Panc1 (cell line): ENCODE measurements at regions not wholly inside any gene's neighbourhood (a gene's known extent, or its start where the extent isn't known, plus 50 kb on each side); places are given as distances from the start of the nearest gene placed in this dataset.

Source experiments
- ATAC-seq: fragments of 200-7000 bp; cut with Tn5 transposase; 2 replicates; pipeline ENCODE4 v1.9.1; 2020; ENCODE audit warnings: mild to moderate bottlenecking, moderate library complexity
- BruUV-seq: library from RNA; stranded (reverse); fragments of 400-500 nt; replicated peaks from 2 replicates; lab custom pipeline; 2021; lab: Mats Ljungman, UMichigan
- CTCF ChIA-PET: fragments of 300-600 bp; sonication (Branson Sonifier 250); formaldehyde crosslinking; loops from one replicate; lab custom pipeline; 2022; ENCODE audit warnings: antibody characterized with exemption; lab: Charles Lee
- POLR2A ChIA-PET: fragments of 300-600 bp; sonication (Branson Sonifier 250); formaldehyde crosslinking; loops from one replicate; lab custom pipeline; 2022; ENCODE audit warnings: antibody characterized with exemption; lab: Charles Lee
- DNase-seq: peaks from one replicate; pipeline ENCODE4 v3.0.0-alpha.2; 2010; ENCODE audit warnings: low read depth, low spot score
- H3K27ac ChIP-seq: 2 replicates; pipeline ENCODE4 v1.5.1; 2011; ENCODE audit warnings: mild to moderate bottlenecking, low read length, inconsistent platforms
- H3K27me3 ChIP-seq: fragments of 200-500 bp; sonication (Bioruptor generic); 2 replicates; pipeline ENCODE4 v1.6.0; 2014; ENCODE audit warnings: low read length, inconsistent platforms; ENCODE audit not compliant: control insufficient read depth, insufficient read depth
- H3K36me3 ChIP-seq: fragments of 200-500 bp; sonication (Bioruptor generic); 2 replicates; pipeline ENCODE4 v1.5.1; 2014; ENCODE audit warnings: inconsistent platforms, mild to moderate bottlenecking, low read length, moderate library complexity; ENCODE audit not compliant: control insufficient read depth, insufficient read depth
- H3K4me1 ChIP-seq: 2 replicates; pipeline ENCODE4 v1.5.1; 2011; ENCODE audit warnings: inconsistent platforms, mild to moderate bottlenecking, low read length, moderate library complexity; ENCODE audit not compliant: control insufficient read depth, insufficient read depth
- H3K4me3 ChIP-seq, 2 experiments: 2 replicates each; pipeline ENCODE4 v1.5.1; 2011 to 2012; ENCODE audit warnings: low read depth in 2 of 2, low read length in 2 of 2, mild to moderate bottlenecking in 2 of 2, inconsistent platforms in 1 of 2, moderate library complexity in 1 of 2
- H3K9me3 ChIP-seq: fragments of 200-500 bp; sonication (Bioruptor generic); 2 replicates; pipeline ENCODE4 v1.5.1; 2014; ENCODE audit warnings: low read depth, mild to moderate bottlenecking, inconsistent platforms, low read length, moderate library complexity; ENCODE audit not compliant: control insufficient read depth, insufficient read depth
- CTCF ChIP-seq: fragments of 450-650 bp; IDR thresholded peaks from 2 replicates; pipeline ENCODE4 v1.5.1; 2017; ENCODE audit warnings: mild to moderate bottlenecking
- POLR2AphosphoS5 ChIP-seq: IDR thresholded peaks from 2 replicates; pipeline ENCODE4 v1.6.1; 2012; ENCODE audit warnings: mild to moderate bottlenecking, low read depth, low read length, moderate library complexity
- REST ChIP-seq, 2 experiments: IDR thresholded peaks; 2 replicates each; pipeline ENCODE4 v1.6.1; 2011 to 2012; ENCODE audit warnings: low read depth in 2 of 2, control low read depth in 1 of 2, low read length in 1 of 2, mild to moderate bottlenecking in 1 of 2, moderate library complexity in 1 of 2; ENCODE audit not compliant: insufficient read depth in 1 of 2
- SIN3A ChIP-seq: IDR thresholded peaks from 2 replicates; pipeline ENCODE4 v1.6.1; 2012; ENCODE audit warnings: low read depth, mild to moderate bottlenecking, low read length, moderate library complexity, borderline replicate concordance; ENCODE audit not compliant: insufficient read depth
- TCF7L2 ChIP-seq: IDR thresholded peaks from 2 replicates; pipeline ENCODE4 v1.6.1; 2011; ENCODE audit warnings: mild to moderate bottlenecking, low read depth, low read length, inconsistent platforms
- in situ Hi-C: cut with HindIII; loops from 2 replicates; pipeline ENCODE4 v1.10.0; 2016; ENCODE audit warnings: low sequenced_read_pairs, low pct_unique_long_range_greater_than_20kb
- intact Hi-C: fragments of 100-400 bp; cut with micrococcal nuclease; formaldehyde crosslinking; loops from one replicate; pipeline ENCODE4 v1.10.0; 2022; ENCODE audit not compliant: unreplicated experiment

- in situ Hi-C loops (no loop called here), intact Hi-C loops (no loop called here)
- no peaks in the 10 kb centered on the region for H3K36me3 ChIP-seq
- DNase-seq: no peak
- no peak overlapping the region for H3K4me3 ChIP-seq
- ATAC-seq: no peak
- TF ChIP-seq REST (IDR thresholded peaks at IDR 0.05; ENCODE audit: insufficient read depth in 1 of 2, low read depth in 2 of 2, low read length in 1 of 2): no peak
- TF ChIP-seq SIN3A: no peak
- no peak for TF ChIP-seq CTCF
- no peak for TF ChIP-seq POLR2AphosphoS5
- TF ChIP-seq TCF7L2: no peak
- H3K27me3 ChIP-seq: no peaks in the 10 kb centered on the region
- no TSS peak for BruUV-seq
- H3K4me1 ChIP-seq: no peaks in the 10 kb centered on the region
- no peak overlapping the region for H3K27ac ChIP-seq
- ChIA-PET CTCF (no interaction called here), POLR2A (no interaction called here)
- no peaks in the 10 kb centered on the region for H3K9me3 ChIP-seq
Observed at GRCh38 chr1:68969441-68969840, 472.6 kb upstream of the DEPDC1 start.

GRCh38 chr1:68970571-68970970 is 473.7 kb upstream of the DEPDC1 start:
- Histone ChIP-seq H3K27me3 (no peaks in the 10 kb centered on the region), H3K9me3 (no peaks in the 10 kb centered on the region), H3K4me1 (no peaks in the 10 kb centered on the region), H3K4me3 (no peak overlapping the region), H3K27ac (no peak overlapping the region), H3K36me3 (no peaks in the 10 kb centered on the region)
- ATAC-seq: no peak
- in situ Hi-C loops (no loop called here), intact Hi-C loops (no loop called here)
- ChIA-PET CTCF (no interaction called here), POLR2A (no interaction called here)
- TF ChIP-seq SIN3A (no peak), POLR2AphosphoS5 (no peak)
- no peak for DNase-seq
- BruUV-seq: no TSS peak

GRCh38 chr1:68973459-68974244 is 476.8 kb upstream of the DEPDC1 start:
- Histone ChIP-seq H3K4me1 (no peaks in the 10 kb centered on the region), H3K9me3 (no peaks in the 10 kb centered on the region), H3K36me3 (no peaks in the 10 kb centered on the region), H3K27me3 (no peaks in the 10 kb centered on the region), H3K27ac (no peak overlapping the region), H3K4me3 (no peak overlapping the region)
- POLR2A ChIA-PET: no interaction called here
- DNase-seq (no peak), ATAC-seq (no peak)
- intact Hi-C loops: no loop called here
- in situ Hi-C loops: no loop called here
- no TSS peak for BruUV-seq
- CTCF ChIA-PET: no interaction called here
- TF ChIP-seq REST (IDR thresholded peaks at IDR 0.05; ENCODE audit: insufficient read depth in 1 of 2, low read depth in 2 of 2, low read length in 1 of 2) (no peak), SIN3A (no peak), TCF7L2 (no peak), POLR2AphosphoS5 (no peak), CTCF (no peak)
